ENCODE measurements at regions not wholly inside any gene's neighbourhood (a gene's known extent, or its start where the extent isn't known, plus 50 kb on each side); places are given as distances from the start of the nearest gene placed in this dataset.

DNA sequence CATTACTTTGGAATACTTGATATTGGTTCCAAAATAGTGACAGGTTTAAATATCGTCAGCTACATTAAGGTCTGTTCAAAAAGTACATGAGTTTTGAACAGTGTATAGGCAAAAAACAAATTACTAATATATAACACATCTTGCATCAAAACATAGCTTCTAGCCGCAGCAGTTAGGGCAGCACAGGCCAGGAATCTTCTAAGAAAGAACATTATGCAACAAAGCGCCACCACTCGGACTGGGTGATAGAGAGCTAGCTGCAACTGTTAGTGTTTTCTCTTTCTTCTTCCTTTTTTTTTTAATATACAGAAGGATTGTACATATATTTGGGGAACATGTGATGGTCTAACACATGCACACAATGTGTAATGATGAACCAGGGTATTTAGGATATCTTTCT is 504.5 kb downstream of the NR2F1-AS1 start:
- Mint-ChIP-seq H3K4me3 (no peak overlapping the region), H3K9me3 (peaks cover 0 to 1% (median 0%) of the 10 kb centered on the region in 7 donors), H3K27me3 (peaks cover 0 to 4% (median 0%) of the 10 kb centered on the region in 3 donors), H3K27ac (no peak overlapping the region), H3K36me3 (no peaks in the 10 kb centered on the region), H3K4me1 (no peaks in the 10 kb centered on the region)
- no peak for ATAC-seq (ENCODE audit: low read depth in 2 of 2)
- DNase-seq = no peak

DNA sequence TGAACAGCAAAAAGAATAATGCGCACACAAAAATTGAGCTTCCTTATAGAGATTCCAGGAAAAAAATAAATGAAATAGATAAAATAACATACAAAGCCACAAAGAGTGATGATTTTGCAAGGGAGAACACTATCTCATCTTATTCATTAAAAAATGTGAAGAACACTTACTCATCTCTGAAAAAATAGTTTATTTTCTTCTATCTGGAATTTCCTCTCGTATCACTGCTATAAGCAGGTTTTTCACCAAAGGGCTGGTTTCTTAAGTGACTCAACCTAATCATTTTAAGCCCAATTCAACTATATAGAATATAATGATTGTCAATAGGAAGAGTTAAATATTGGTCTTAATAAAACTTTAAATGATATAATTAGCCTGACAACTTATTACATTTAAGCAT is 504.9 kb downstream of the NR2F1-AS1 start:
- H3K27ac Mint-ChIP-seq = no peak overlapping the region
- H3K9me3 Mint-ChIP-seq = peaks cover 0 to 1% (median 0%) of the 10 kb centered on the region in 7 donors

DNA sequence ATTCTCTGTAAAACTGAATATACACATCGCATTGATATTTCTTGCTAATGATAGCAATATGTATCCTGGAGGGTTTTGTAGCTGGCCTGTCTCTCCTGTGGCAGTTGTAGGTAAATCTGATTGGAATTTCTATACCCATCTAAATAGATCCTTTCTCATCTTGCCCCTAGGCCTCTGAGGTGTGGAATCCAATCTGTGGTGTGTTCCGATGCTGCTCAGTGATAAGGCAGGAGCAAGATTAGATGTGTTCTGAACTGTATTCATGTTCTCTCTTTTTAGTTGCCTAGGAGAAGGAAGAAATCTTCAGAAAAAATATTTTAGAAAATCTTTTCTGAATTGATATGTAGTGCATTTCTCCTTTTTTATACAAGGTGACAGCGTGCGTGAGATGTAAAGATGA is 507.5 kb downstream of the NR2F1-AS1 start:
- DNase-seq (no peak), ATAC-seq (ENCODE audit: low read depth in 2 of 2) (no peak)
- Mint-ChIP-seq H3K4me1 (no peaks in the 10 kb centered on the region), H3K27ac (no peak overlapping the region), H3K36me3 (no peaks in the 10 kb centered on the region), H3K9me3 (peaks cover 0 to 3% (median 0%) of the 10 kb centered on the region in 7 donors), H3K27me3 (no peaks in the 10 kb centered on the region), H3K4me3 (no peak overlapping the region)

More for the DNA sequence above, 504.9 kb downstream of the NR2F1-AS1 start:
- no peak for ATAC-seq (ENCODE audit: low read depth in 2 of 2)
- H3K27me3 Mint-ChIP-seq = peaks cover 0 to 4% (median 0%) of the 10 kb centered on the region in 3 donors
- no peak for DNase-seq
- H3K4me3 Mint-ChIP-seq = no peak overlapping the region
- no peaks in the 10 kb centered on the region for H3K4me1 Mint-ChIP-seq
- no peaks in the 10 kb centered on the region for H3K36me3 Mint-ChIP-seq

DNA sequence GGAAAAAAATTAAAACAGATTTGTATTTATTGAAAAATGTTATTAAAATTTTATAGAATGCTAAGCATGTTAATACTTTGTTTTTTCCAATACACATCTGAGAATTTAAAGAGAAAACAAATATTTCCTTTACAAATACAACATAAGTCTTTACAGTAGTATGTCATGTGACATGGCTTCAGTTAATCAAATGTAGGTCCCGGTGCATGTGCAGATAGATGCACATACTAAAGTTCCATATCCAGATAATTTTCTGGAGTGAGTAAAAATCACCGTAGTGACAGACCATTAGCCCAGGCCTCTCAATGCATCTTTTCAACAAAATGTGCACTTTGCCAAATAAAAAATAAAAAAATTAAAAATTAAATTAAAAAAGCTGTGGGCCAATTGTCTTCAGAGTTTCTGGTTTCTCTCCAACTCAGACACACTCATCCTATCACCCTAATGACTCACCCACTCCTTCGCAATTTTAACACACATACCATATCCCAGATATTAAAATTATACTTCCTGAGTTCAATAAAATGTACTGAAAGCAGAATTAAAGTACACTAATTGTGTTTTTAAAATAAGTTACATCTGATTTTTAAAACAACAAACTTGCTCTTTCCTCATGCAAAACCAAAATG is 508.1 kb downstream of the NR2F1-AS1 start:
- Mint-ChIP-seq H3K4me1 (no peaks in the 10 kb centered on the region), H3K4me3 (no peak overlapping the region), H3K27me3 (no peaks in the 10 kb centered on the region), H3K27ac (no peak overlapping the region), H3K9me3 (peaks cover 0 to 3% (median 0%) of the 10 kb centered on the region in 7 donors), H3K36me3 (no peaks in the 10 kb centered on the region)
- DNase-seq = no peak
- no peak for ATAC-seq (ENCODE audit: low read depth in 2 of 2)

DNA sequence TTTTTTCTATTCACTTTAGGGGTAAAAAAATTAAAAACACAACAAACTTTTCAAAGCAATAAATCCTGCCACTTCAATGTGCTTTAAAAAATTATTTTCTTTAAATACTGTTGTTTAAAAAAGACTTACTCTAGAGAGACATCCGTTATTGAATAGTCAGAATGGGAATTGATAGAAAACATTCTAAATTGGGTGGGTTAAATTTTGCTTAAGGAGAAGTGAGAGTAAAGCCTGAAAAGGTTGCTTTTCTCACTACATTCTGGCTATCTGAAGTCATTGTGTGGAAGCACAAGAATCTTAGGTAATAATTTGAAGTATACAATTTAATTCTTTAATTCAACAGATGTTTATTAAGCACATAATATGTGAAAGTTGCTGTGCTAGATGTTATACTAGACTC is 509.3 kb downstream of the NR2F1-AS1 start:
- H3K4me1 Mint-ChIP-seq = no peaks in the 10 kb centered on the region
- H3K27me3 Mint-ChIP-seq = no peaks in the 10 kb centered on the region
- no peak for ATAC-seq (ENCODE audit: low read depth in 2 of 2)
- no peak overlapping the region for H3K27ac Mint-ChIP-seq
- no peaks in the 10 kb centered on the region for H3K36me3 Mint-ChIP-seq
- DNase-seq = no peak
- H3K4me3 Mint-ChIP-seq = no peak overlapping the region
- peaks cover 0 to 3% (median 0%) of the 10 kb centered on the region in 7 donors for H3K9me3 Mint-ChIP-seq

DNA sequence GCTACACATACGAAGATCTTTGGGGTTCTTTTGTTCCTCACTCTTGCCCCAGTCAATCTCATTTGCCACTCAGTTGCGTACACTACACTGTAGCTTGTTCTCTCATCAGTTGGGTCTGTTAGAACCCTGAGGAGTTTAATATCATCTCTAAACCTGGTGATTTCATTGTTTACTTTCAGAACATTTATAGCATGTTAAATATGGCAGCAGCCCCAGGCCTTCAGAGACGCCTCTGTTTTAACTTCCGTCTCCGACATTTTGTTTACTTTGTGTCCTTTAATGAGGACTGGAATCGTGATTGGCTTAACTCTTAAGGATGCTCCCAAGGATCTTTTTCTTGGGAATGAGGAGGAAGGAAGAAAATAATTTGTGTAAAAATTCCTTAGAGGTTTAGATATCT is 510.1 kb downstream of the NR2F1-AS1 start:
- H3K27ac Mint-ChIP-seq = no peak overlapping the region
- H3K4me1 Mint-ChIP-seq = no peaks in the 10 kb centered on the region
- no peaks in the 10 kb centered on the region for H3K36me3 Mint-ChIP-seq
- H3K27me3 Mint-ChIP-seq = no peaks in the 10 kb centered on the region
- DNase-seq = no peak
- no peak overlapping the region for H3K4me3 Mint-ChIP-seq
- H3K9me3 Mint-ChIP-seq = peaks cover 0 to 3% (median 0%) of the 10 kb centered on the region in 7 donors
- ATAC-seq (ENCODE audit: low read depth in 2 of 2) = no peak

DNA sequence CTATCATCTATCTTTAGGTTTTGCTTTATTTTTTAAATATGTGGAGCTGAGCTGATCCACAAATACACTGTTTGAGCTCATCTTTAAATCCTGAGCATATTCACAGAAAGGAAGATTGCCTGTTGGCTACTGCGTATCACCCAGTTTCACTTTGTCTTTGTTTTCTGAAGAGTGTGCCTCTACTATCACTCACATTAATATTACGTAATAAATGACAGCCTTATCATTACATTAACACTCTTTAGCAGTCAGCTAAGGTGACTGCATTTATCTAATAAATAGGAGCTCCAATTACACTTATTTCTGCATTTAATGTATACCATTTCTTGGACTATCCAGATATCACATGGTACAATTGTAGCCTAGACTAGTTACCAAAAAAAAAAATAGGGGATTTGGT is 511.7 kb downstream of the NR2F1-AS1 start:
- ATAC-seq (ENCODE audit: low read depth in 2 of 2) (no peak), DNase-seq (no peak)
- Mint-ChIP-seq H3K27ac (no peak overlapping the region), H3K27me3 (no peaks in the 10 kb centered on the region), H3K4me1 (no peaks in the 10 kb centered on the region), H3K36me3 (no peaks in the 10 kb centered on the region), H3K4me3 (no peak overlapping the region), H3K9me3 (peaks cover 0 to 4% (median 1%) of the 10 kb centered on the region in 7 donors)

DNA sequence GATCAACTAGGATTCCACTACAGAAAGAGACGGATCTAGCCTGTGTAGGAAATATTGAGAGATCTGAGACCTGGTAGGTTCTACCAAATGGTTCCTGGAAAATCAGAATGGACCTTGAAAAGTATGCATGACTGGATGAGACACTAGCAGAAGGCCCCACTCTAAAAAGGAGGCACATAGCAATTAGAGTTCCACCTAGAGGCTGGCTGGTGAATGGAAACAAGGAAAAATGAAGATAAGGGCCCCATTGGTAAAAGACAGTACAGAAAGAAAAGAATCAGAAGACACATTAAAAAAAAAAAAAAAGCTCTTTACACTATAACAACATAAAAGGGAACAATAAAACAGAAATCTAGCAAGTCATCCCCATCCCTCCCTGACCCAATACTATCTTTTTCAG is 518.5 kb downstream of the NR2F1-AS1 start:
- no peaks in the 10 kb centered on the region for H3K36me3 Mint-ChIP-seq
- no peak overlapping the region for H3K4me3 Mint-ChIP-seq
- peaks cover 0 to 4% (median 0%) of the 10 kb centered on the region in 7 donors for H3K9me3 Mint-ChIP-seq
- no peaks in the 10 kb centered on the region for H3K4me1 Mint-ChIP-seq
- DNase-seq (no peak), ATAC-seq (ENCODE audit: low read depth in 2 of 2) (no peak)
- H3K27me3 Mint-ChIP-seq = no peaks in the 10 kb centered on the region
- no peak overlapping the region for H3K27ac Mint-ChIP-seq

DNA sequence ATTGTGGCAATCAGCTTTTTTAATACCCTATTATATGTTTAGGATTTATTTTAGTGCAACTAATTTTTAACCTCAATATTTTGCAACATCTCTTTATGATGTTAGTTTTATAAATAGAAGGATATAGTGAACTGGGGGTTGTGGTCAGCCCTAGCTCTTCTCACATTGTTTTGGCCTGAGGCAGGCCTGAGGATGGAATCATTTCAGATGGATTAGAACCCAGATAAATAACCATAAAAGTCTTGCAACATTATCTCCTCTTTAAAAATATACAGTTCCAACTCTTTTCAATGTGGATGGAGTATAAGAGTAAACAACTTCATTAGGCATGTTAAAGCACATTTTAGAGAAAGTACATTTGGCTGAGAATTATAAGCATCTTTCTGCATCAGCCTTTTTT is 522.7 kb downstream of the NR2F1-AS1 start:
- H3K4me3 Mint-ChIP-seq = no peak overlapping the region
- no peaks in the 10 kb centered on the region for H3K36me3 Mint-ChIP-seq
- no peaks in the 10 kb centered on the region for H3K4me1 Mint-ChIP-seq
- H3K27me3 Mint-ChIP-seq = no peaks in the 10 kb centered on the region
- H3K9me3 Mint-ChIP-seq = peaks cover 0 to 5% (median 0%) of the 10 kb centered on the region in 7 donors
- ATAC-seq (ENCODE audit: low read depth in 2 of 2) (no peak), DNase-seq (no peak)
- H3K27ac Mint-ChIP-seq = no peak overlapping the region

DNA sequence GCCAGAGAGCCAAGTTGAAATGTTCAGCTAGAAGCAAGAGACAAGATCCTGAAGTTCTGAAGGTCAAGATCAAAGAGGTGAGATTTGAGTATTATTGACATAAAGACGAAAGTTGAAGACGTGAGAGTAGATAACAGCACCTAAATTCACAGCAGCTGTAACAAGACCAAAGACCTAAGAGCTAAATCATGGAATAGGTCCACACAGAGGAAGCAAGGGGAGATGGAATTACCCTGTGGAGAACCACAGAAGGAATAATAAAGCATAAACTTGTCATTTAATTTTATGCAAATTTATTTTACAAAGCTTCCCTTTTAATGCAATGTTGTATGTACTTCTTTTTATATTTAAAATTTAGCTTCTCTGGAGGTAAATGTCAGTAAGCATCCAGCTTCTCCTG is 523.7 kb downstream of the NR2F1-AS1 start:
- H3K9me3 Mint-ChIP-seq = peaks cover 0 to 5% (median 0%) of the 10 kb centered on the region in 7 donors
- no peaks in the 10 kb centered on the region for H3K27me3 Mint-ChIP-seq
- no peak overlapping the region for H3K4me3 Mint-ChIP-seq
- no peaks in the 10 kb centered on the region for H3K36me3 Mint-ChIP-seq
- H3K27ac Mint-ChIP-seq = no peak overlapping the region
- no peak for DNase-seq
- no peaks in the 10 kb centered on the region for H3K4me1 Mint-ChIP-seq
- no peak for ATAC-seq (ENCODE audit: low read depth in 2 of 2)

DNA sequence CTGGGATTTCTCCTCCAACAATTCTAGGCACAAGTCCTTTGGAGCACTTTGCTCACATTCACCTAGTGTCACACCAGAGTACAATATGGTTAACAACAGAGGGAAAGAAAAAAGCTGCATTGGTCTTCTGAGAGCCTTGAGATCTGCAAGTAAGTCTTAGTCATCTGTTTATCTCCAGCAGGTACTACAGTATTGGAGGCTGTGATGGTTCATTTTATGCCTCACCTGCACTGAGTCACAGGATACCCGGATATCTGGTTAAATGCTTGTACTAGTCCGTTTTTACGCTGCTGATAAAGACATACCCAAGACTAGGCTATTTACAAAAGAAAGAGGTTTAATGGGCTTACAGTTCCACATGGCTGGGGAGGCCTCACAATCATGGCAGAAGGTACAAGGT is 525.0 kb downstream of the NR2F1-AS1 start:
- Mint-ChIP-seq H3K9me3 (peaks cover 0 to 5% (median 0%) of the 10 kb centered on the region in 7 donors), H3K36me3 (no peaks in the 10 kb centered on the region), H3K27me3 (no peaks in the 10 kb centered on the region), H3K4me1 (no peaks in the 10 kb centered on the region), H3K27ac (peak overlapping the region in 1 of 6 donors; percentile 24), H3K4me3 (no peak overlapping the region)
- ATAC-seq (ENCODE audit: low read depth in 2 of 2) = no peak
- no peak for DNase-seq

DNA sequence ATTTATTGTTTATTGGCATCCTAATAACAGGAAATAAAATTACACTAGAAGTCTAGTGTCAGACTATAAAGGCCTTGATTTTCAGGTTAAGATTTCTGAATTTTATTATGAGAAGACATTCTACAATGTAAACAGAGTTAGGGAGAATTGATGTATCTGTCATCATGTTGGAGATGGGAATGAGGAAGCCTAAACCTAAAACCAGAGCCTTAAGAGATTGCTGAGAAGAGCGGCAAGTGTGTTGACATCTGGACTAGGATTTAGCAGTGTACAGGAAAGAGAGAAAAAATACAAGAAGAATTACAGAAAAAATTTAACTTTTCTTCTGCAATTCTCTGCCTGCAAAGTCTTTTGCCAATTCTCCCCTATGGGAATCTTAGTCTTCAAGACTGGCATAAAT is 525.5 kb downstream of the NR2F1-AS1 start:
- H3K4me3 Mint-ChIP-seq = no peak overlapping the region
- ATAC-seq (ENCODE audit: low read depth in 2 of 2) (no peak), DNase-seq (no peak)
- no peaks in the 10 kb centered on the region for H3K4me1 Mint-ChIP-seq
- H3K9me3 Mint-ChIP-seq = peaks cover 0 to 5% (median 0%) of the 10 kb centered on the region in 7 donors
- H3K27ac Mint-ChIP-seq = no peak overlapping the region
- no peaks in the 10 kb centered on the region for H3K36me3 Mint-ChIP-seq
- no peaks in the 10 kb centered on the region for H3K27me3 Mint-ChIP-seq

DNA sequence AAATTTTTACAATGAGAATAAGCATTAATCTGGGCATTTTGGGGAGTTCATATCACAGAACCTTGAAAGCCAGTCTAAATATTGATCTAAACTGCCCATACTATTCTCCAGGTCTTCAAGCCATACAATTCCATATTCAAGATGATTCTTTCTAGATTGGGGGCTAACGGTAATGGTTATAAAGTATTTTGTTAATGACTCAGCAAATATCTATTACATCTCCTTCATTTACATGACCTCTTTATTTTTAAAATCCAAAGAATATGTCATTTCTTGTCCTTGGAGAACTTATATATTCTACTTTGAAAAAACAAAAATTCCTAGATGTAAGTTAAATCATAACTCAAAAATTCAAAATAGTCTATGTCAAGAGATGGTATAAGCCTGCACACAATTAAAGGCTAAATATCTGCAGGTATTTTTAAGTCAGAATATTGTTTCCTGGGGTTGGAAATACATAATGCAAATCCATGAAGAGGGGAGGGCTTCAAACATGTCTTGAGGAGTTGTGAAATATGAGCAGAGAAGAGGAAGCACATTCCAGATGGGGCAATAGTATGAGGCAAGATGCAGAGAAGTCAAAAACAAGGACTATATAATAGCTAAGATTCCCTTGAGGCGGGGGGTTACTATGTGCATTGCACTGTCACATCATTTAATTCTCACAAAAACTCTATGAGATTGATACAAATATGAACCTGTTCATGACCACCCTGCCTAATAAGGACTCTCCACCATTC is 526.4 kb downstream of the NR2F1-AS1 start:
- ATAC-seq (ENCODE audit: low read depth in 2 of 2) = no peak
- Mint-ChIP-seq H3K36me3 (no peaks in the 10 kb centered on the region), H3K27ac (no peak overlapping the region), H3K27me3 (no peaks in the 10 kb centered on the region), H3K4me3 (no peak overlapping the region), H3K4me1 (no peaks in the 10 kb centered on the region), H3K9me3 (peaks cover 0 to 5% (median 0%) of the 10 kb centered on the region in 7 donors)
- no peak for DNase-seq

DNA sequence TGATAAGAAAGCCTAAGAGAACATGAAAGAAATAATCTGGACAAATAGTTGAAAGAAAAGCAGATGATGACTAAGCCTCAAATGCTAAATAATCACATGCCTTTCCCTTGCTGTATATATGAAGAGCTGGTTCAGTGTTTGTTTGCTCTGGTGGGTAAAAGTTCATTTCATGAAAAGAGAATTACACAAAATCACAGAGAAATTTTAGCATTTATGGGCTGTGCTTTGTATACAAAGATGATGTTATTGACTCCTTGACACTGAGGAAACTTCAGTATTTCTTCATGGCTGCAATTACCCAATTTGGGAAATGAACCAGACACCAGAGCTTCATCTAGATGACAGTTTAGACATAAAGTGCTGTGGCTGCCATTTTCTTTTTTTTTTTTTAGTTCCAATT is 527.2 kb downstream of the NR2F1-AS1 start:
- no peak for ATAC-seq (ENCODE audit: low read depth in 2 of 2)
- Mint-ChIP-seq H3K27ac (no peak overlapping the region), H3K9me3 (peaks cover 0 to 5% (median 0%) of the 10 kb centered on the region in 7 donors), H3K4me1 (no peaks in the 10 kb centered on the region), H3K27me3 (no peaks in the 10 kb centered on the region), H3K4me3 (no peak overlapping the region), H3K36me3 (no peaks in the 10 kb centered on the region)
- DNase-seq = no peak
